ENCODE measurements at regions not wholly inside any gene's neighbourhood (a gene's known extent, or its start where the extent isn't known, plus 50 kb on each side); places are given as distances from the start of the nearest gene placed in this dataset.

DNA sequence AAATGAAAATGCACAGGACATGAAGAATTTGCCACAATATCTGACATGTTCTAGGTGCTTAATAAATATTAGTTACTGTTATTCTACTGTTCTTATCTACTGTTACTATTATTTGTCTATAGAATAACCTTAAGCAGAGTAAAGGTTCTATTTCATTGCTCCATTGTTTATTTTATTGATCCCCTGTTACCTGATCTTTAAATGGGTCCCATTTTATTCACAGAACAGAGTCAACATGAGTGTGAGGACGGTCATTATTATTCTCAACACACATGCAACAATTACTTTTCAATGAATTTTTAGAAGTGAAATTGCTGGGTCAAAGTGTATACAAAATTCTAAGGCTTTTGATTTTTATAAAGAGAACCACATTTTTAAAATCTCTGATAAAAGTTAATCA is 186.9 kb downstream of the AHR start:
- no peak for DNase-seq (ENCODE audit: low read depth)

DNA sequence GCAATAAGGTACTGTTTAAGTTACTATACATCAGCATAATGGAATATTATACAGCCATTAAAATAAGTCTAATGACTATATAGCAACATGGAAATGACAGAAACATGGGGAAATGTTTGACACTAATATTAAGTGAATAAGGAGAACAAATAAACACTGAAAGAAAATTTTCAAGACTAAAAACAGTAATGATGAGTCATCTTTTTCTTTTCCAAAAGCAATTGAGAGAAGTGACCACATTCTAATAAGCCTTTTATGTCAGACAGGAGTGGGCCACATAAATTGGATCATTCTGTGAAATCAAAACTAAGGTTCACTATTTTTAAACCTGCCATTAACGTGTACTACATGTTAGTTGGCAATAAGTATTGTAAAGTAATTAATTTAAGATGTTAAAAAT is 187.5 kb downstream of the AHR start:
- DNase-seq (ENCODE audit: low read depth), result no peak

DNA sequence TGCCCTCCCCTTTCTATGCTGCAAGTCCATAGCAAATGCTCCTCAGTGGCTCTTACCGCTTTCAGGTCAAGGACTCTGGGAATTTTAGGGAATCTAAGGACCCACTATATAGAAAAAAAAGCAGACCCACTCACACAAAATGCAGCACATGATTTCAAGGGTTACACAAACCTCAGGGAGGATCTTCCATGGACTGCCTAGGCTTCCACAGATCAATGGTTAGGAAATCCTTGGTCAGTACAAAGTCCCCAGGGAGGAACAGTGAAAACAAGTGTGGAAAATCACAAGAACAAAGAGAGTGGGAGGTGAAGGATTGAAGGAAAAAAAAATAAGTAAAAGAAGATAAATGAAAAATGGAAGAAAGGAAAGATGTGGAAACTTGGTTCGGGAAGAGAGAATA is 188.4 kb downstream of the AHR start:
- DNase-seq (ENCODE audit: low read depth), result no peak

DNA sequence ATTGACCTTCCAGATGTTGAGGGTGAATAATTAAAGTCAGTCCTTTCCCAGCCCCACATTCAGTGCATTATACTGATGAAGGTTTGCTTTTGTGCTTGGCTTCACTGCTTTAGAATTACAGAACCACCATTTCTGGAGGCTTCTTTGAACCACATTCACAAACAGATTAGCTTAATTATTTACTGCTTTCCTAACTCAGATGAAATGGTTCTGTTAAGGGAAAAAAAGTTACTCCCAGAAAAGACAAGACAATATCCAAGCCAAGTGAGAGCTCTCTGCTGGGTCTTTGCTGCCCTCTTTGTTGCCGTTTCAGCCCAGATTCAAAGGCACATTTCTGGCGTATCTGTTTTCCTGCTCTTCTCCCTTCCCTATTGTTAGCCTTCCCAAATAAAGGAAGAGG is 188.9 kb downstream of the AHR start:
- DNase-seq (ENCODE audit: low read depth), result no peak

DNA sequence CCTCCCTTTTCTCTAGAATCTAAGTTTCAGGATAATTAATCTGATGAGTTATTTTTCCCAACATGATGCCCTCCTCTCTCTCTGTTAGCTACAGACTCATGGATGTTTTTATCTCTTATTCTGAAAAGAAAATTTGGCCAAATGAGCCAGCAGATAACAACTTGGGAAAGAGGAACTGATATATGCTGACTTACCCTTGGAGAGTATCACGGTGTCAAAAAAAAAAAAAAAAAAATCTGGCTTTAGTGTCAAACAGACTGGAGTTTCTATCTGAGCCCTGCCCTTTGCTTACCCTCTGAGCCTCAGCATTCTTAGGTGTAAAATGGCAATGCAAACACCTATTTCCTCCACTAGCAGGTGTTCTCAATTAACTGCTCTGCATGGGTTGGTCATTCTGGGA is 190.4 kb downstream of the AHR start:
- no peak for DNase-seq (ENCODE audit: low read depth)

DNA sequence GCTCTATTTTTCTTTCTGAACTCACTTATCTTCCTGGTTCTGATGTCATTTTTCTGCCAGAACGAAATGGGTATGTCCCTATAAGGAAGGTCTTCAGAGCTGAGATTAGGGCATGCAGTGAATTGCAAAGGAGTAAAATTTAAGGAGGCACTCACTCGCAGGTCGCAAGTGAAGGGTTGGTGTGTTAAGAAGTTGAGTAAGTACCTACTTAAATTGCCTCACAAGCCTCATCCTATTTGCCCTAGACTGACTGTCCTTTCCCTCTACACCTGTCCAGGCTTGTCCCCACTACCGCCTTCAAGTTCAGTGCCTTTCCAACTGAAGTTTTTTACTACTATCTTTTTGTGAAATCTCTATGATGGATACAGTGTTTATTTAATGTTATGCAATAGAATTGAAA is 191.5 kb downstream of the AHR start:
- no peak for DNase-seq (ENCODE audit: low read depth)

DNA sequence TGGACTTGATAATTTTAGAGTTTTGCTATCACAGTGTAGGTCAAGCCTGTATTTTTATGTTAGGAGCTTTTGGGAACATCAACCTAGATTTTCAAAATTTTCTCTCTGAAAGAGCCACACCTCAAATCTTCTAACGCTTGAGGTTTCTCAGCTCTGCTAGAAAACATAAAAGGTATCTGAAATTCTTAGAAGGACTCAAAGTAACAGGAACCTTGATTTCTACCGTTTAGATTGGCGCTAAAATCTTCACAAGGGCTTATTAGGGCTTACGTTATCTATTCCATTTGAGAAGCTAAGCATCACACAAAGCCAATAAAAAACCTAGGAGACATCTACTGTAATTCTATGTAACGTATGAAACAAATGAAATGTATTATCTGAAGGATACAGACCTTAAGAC is 192.4 kb downstream of the AHR start:
- no peak for DNase-seq (ENCODE audit: low read depth)

DNA sequence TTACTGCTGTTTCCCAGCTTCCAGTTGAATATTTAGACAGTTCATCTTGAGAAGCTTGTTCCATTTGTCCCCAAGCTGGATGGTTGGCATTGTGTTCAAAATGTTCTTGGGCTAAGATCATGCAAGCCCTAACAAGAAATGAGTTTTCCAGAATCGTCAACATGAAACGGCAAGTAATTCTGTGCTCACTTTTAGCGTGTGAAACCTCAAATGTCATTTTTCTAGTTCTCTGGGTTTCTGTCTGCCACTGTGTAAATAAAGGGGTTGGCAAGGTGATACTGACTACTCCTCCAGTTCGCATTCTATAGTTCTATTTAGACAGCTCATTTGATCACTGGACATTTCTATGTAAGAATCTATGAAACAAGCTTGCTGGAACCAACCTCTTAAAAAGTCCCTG is 194.0 kb downstream of the AHR start:
- DNase-seq (ENCODE audit: low read depth), result no peak

DNA sequence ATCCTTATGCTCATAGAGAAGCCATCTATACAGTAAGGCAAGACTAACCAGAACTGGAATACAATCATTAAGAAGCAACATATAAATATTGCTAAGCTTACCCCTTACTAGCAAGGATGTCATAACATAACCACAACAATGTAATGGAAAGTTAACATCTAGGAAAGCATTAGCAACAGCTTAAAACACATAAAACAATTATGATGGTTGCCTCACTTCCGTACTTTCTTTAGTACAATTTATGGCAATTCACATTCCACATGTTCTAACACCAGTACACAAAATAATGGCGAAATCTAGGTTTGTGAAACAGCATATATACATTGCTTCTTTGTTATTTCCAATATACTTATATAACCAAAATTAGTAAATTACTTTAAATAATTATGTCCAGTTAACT is 195.0 kb downstream of the AHR start:
- no peak for DNase-seq (ENCODE audit: low read depth)

DNA sequence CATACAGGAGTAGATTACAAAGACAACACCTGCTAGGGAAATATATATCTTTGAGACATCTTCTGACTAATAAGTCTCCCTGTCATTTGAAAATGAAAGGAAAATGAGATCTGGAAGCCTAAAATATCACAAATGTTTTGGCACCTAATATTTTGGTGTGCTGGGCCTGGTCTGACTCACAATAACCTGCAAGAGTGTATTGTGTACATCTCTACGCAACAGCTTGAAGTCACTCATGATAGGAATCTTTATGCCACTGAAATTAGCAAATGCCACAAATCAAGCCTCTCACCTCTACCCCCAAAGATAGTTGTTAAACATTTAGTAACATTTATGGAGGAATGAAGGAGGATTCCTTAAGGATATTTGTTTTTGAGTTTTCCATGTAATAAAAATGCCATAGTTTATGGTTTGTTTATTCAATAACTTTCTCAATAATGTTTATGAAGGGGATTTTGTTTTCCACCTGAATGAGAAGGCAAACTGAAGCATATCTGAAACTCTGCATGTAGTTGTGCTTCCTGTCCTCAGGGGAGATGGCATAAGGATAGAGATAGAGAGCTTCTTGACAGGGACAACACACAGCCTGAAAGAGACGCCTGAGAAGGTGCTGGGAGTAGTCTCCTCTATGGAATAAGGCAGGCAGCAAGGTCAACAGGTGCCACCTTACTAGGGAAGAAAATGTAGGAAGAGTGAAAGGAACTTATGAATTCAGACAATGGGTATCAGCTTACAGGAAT is 197.4 kb downstream of the AHR start:
- no peak for DNase-seq (ENCODE audit: low read depth)

DNA sequence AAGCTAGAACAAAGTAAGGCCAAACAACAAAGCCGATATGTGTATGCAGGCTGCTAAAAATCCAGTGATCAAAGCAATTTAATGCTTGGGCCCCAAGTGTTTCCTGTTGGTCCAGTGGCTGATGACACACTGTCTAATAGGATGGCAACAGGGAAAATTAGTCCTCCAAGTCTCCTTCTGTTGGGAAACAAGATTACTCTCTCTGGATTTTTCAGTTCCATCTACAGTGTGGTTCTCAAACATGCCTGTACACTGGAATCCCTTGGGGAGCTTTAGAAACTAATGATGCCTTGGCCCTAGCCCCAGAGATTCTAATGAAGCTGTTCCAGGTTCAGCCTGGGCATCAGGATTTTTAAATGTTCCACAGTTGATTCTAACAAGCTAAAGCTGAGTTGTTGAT is 198.7 kb downstream of the AHR start:
- DNase-seq (ENCODE audit: low read depth), result no peak

DNA sequence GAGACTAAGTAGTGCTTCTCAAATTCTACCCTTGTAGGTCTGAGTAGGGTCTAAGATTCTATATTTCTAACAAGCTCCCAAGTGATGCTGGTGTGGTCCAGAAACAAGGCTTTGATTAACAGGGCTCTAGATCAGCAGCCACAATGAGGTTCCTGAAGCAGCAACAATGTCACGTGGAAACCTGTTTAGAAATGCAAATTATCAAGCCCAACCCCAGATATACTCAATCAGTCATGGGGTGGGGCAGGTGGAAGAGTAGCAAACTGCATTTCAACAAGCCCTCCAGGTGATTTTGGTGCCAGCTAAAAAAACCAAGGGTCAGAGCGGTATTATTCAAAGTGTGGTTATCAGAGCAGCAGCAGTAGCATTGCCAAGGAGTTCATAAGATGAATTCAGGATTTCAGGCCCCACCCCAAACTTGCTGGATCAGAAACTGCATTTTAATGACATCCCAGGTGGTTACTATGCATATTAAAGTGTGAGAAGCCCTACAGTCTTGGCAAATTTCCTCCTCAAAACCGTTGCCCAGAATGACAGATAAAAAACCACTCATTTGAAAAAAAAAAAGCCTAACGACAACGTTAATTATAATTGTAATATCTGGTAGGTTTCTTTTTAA is 199.2 kb downstream of the AHR start:
- DNase-seq (ENCODE audit: low read depth), result no peak

DNA sequence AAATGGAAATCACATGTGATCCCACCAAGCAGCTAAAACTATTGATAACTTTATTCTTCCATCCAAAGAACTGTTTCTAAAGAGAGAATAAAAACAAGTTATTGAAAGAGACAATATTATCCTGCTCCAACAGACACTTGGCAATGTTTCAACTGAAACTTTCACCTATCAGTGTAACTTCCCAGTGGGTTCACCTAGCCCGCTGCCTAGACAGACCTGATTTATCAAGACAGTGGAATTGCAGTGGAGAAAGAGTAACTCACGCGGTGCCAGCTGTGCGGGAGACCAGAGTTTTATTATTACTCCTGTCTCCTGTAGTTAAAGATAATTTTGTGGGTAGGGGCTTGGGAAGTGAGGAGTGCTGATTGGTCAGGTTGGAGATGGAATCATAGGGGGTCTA is 199.8 kb downstream of the AHR start:
- DNase-seq (ENCODE audit: low read depth), result no peak

DNA sequence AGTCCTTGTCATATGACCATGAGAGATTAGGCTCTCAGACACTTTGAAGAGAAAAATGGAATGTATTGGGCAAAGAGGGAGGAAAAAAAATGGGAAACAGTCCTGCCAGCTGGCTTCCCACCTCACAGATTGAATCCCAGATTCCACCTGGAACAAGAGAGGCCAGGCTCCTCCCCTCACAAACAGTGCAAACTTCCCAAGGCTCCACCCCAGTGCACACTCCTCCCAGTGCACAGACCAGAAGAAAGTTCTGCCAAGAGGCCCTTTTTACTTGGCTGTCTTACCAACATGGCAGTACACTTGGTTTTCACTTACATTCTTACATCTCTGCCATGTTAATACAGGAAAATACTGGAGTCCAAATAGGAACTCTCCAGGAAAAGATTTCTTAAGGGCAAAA is 202.3 kb downstream of the AHR start:
- no peak for DNase-seq (ENCODE audit: low read depth)

DNA sequence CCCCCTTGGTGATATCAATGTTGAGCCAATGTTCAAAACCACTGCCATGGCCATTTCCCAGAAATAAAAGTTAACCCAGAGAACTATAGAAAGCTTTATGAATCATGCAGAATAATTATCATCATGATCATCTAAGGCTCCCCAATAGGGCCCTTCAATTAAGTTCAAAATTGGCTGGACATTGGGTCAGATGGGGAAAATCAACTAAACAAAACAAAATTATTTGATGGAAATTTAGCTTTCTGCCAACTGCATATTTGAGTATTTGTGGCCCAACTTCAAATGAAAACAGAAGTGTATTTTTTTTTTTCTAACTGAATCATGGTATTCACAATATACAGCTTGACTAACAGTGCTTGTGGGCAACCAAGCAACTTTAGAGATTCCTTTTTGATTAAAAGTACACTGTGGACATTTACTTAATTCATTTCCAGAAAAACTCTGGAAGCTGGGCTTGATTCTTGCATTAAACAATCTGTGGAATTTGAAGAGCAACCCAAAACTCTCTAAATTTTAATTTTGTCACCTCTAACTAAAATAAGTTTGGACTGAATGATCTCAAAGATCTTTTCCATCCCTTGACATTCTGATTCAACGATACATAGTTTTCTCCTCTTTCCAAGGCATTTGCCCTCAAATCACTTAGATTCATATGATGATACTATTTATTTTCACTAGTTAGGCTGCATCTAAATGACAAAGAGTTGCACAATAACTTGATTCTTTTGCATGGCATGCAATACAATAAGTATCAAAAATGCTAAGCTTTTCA is 203.2 kb downstream of the AHR start:
- DNase-seq (ENCODE audit: low read depth), result no peak

DNA sequence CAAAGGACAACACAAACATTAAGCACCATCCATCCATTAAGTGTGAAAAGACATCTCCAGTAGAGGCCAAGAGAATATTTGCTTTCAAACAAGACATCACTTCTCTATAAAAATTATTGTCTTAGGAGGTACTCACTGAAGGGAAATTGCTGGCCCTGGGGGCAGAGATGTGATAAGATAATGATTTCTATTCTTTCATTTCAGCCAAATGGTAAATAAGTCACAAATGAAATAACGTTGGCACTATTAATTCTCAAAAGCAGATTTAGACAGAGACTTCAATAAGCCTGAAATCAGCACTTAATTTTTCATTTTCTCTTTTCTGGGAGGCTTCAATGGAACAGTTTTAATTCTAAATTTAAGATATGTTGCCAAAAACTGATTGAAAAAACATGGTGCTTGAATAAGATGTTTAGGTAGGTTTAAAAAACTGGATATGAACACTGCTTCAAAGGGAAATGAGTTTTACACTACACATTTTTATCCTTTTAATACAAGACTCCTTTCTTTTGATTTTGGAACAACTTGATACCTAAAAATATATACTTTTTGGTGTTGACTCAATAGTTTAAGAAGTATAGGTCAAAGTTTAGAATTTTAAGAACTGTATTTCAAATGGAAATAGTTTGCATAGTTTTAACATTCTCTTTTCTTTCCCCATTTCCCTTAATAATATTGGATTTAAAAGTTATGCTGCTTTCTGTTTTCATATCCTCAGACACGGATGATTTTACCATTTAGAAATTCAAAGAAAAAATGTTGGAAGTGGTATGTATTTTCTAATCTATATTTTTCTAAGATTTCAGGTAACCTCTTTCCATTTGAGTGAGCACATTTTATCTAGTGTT is 204.0 kb downstream of the AHR start:
- no peak for DNase-seq (ENCODE audit: low read depth)

DNA sequence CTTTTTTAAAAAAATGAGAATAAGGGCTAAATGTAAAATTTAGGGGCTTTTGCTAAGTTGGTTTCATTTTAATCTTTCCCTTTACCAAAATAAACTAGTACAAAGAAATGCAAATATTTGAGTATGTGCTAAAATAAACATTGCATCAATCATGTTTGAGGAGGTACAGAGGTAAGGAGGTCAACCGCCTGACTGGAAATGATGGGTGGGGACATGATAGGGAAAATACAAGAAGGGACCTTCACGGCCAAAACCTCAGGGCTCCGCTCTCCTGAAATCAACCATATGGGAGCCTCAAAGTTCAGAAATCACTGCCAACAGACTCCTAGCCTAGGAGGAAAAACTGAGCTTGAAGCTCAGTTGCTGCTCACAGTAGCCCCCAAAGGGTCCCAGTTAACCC is 207.6 kb downstream of the AHR start:
- DNase-seq (ENCODE audit: low read depth), result no peak

DNA sequence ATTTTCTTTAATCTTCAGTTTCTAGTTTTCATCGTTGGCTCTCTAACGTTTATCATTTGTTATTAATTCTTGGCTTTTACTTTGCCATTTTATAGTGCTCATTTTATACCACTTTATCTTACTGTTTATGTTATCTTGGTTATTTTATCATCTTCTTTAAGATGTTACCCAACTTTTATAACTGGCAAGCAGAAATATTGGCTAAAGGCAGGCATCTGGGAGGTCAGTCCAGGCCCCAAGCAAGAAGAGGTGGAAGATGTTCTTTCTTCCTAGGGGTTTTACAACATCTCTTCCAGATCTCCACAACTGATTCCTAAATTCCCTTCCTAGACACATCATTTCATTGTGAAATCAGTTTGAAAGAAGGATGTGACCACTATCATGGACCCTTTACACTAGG is 208.1 kb downstream of the AHR start:
- DNase-seq (ENCODE audit: low read depth), result no peak

DNA sequence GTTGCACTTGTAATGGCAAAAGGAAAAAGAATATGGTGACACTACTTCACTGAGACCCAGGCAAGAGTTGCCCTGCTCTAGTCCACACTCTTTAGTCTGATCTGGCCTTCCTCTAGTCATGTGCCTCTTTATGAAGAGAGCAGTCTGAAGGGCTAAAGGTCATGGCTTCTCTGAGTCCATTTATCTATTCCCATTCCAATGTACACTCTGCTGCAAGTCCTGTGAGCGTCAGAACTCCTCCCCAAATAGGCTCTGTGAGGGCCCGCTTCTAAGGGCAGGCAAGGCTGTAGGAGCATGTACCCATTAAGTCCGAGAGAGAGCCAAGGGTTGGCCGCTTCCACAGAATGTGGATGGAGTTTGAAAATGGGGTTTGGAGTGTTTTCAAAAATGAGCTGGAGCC is 209.3 kb downstream of the AHR start:
- no peak for DNase-seq (ENCODE audit: low read depth)

DNA sequence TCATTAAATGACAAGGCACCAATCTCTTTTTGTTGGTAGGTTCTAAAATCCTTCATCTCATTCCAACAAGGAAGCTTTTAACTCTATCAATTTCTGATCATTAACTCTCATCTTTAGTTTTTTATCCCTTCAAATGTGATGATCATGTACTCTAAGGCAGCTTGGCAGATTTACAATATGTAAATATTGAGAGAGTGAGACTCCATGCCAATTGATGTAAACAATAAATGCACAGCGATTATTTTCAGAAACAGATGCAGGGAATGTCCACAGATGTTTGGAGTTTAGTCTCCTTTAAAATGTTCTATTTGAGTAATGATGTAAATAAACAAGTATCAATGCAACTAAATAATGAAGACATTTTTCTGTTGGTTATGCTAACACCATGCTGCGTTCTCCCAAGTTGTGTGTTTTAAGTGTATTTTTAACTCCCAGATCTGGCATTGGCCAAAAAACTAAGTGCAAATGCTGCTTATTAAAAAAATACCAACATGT is 213.8 kb downstream of the AHR start:
- DNase-seq (ENCODE audit: low read depth), result no peak

DNA sequence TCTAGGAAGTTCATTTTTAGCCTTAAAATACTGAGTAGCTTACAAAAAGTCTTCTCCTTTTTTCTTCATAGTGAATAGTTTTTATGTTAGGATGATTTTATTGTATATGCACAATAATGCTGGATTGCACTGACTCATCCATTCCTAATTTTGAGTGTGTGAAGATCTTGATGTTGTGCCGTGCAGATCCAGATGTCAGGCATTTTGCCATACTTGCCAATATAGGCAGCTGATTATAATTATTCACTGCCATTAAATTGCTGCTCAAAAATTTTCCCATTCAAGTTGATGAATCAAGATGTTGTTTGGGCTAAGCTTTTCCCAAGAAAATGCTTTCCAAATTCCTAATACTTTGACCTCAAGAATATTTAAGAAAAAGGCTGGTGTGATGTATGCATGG is 218.3 kb downstream of the AHR start:
- no peak for DNase-seq (ENCODE audit: low read depth)

DNA sequence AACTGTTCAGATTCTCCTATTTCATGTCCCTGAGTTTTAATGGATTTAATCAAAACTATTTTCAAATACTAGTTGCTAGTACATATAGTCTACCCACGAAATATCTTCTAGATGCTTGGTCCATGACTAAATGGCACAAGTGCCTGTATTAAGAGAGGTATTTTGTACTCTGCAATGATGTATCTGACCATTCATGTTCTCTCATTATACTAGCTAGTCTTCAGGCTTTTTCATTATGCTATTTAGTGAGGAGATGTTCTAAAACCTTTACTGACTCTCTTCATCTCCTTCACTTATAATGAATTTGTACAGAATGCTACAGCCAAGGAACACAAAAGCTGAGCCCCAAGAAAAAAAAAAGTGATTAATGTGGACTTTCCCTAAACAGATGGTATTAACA is 222.5 kb downstream of the AHR start:
- DNase-seq (ENCODE audit: low read depth), result no peak

Data from T follicular helper cell (primary cell).